GM04503 (cell line): ENCODE measurements at regions not wholly inside any gene's neighbourhood (a gene's known extent, or its start where the extent isn't known, plus 50 kb on each side); places are given as distances from the start of the nearest gene placed in this dataset.
A peak's percentile ranks its signal among the peaks of the same experiment; 100 is the strongest.
"Not testable (repeated sequence)": the region's sequence is repeated elsewhere in the genome, so short reads cannot be mapped to it uniquely, and the experiment has no call there.

Source experiments
- DNase-seq: peaks from one replicate; pipeline ENCODE4 v3.0.0-alpha.2; 2012; ENCODE audit warnings: low read depth

- DNase-seq, result no peak
Observed at GRCh38 chr12:25384038-25384892, 133.5 kb upstream of the KRAS start.

- no peak for DNase-seq
Observed at GRCh38 chr12:25382311-25383106, 131.8 kb upstream of the KRAS start.

- DNase-seq, result peak; percentile 25
Observed at GRCh38 chr12:25377469-25378177, 126.9 kb upstream of the KRAS start.

- DNase-seq, result no peak
Observed at GRCh38 chr12:25376985-25377384, 126.3 kb upstream of the KRAS start.

GRCh38 chr12:25376407-25376806, 125.7 kb upstream of the KRAS start:
- no peak for DNase-seq

- no peak for DNase-seq
Observed at GRCh38 chr12:25372969-25373817, 122.5 kb upstream of the KRAS start.

- DNase-seq, result no peak
Observed at GRCh38 chr12:25372002-25372401, 121.3 kb upstream of the KRAS start.

- DNase-seq, result no peak
Observed at GRCh38 chr12:25368557-25368956, 117.8 kb upstream of the KRAS start.

GRCh38 chr12:25366122-25366521, 115.4 kb upstream of the KRAS start:
- DNase-seq, result no peak

GRCh38 chr12:25365340-25365730, 114.6 kb upstream of the KRAS start:
- no peak for DNase-seq

- no peak for DNase-seq
Observed at GRCh38 chr12:25364529-25365339, 114.0 kb upstream of the KRAS start.

- no peak for DNase-seq
Observed at GRCh38 chr12:25362646-25363045, 111.9 kb upstream of the KRAS start.

- DNase-seq, result no peak
Observed at GRCh38 chr12:25361511-25361910, 110.8 kb upstream of the KRAS start.

GRCh38 chr12:25357595-25357994, 106.9 kb upstream of the KRAS start:
- DNase-seq, result no peak

GRCh38 chr12:25352942-25353341, 102.2 kb upstream of the KRAS start:
- not testable (repeated sequence) for DNase-seq

GRCh38 chr12:25352083-25352918, 101.6 kb upstream of the KRAS start:
- no peak for DNase-seq

GRCh38 chr12:25348593-25348895, 97.8 kb upstream of the KRAS start:
- DNase-seq, result no peak

- DNase-seq, result no peak
Observed at GRCh38 chr12:25347716-25348592, 97.2 kb upstream of the KRAS start.

GRCh38 chr12:25341877-25342276, 91.1 kb upstream of the KRAS start:
- DNase-seq, result not testable (repeated sequence)
